SU-DHL-6 (cell line): ENCODE measurements at regions not wholly inside any gene's neighbourhood (a gene's known extent, or its start where the extent isn't known, plus 50 kb on each side); places are given as distances from the start of the nearest gene placed in this dataset.

Source experiments
- CTCF ChIP-seq: fragments of 200-600 bp; sonication (generic); IDR thresholded peaks from one replicate; pipeline ENCODE4 v1.5.1; 2017; ENCODE audit warnings: antibody characterized with exemption, mild to moderate bottlenecking, low read length, moderate library complexity; ENCODE audit not compliant: insufficient read depth, poor library complexity, severe bottlenecking
- EZH2phosphoT487 ChIP-seq: fragments of 200-600 bp; sonication (generic), shearing (Covaris generic); conservative IDR thresholded peaks from 2 replicates; pipeline ENCODE4 v1.6.1; 2018; ENCODE audit warnings: mild to moderate bottlenecking, antibody characterized with exemption, low read length, moderate library complexity, mixed read lengths

GRCh38 chr1:29719253-29719652 is 482.9 kb downstream of the PTPRU start:
- TF ChIP-seq CTCF (no peak), EZH2phosphoT487 (no peak)
